Stimulated activated naive CD8-positive, alpha-beta T cell treated with anti-CD3 and anti-CD28 coated beads, Interleukin-15, Interleukin-2, amounts not matched to agents 100 ng/mL and 50 ng/mL, for 24 hours (primary cell): ENCODE measurements at regions not wholly inside any gene's neighbourhood (a gene's known extent, or its start where the extent isn't known, plus 50 kb on each side); places are given as distances from the start of the nearest gene placed in this dataset.

Experiments
- H3K27ac Mint-ChIP-seq: one replicate; pipeline ENCODE4 v1.8.0; 2021; ENCODE audit warnings: mild to moderate bottlenecking, mixed read lengths
- H3K27me3 Mint-ChIP-seq: one replicate; pipeline ENCODE4 v1.8.0; 2021; ENCODE audit warnings: mixed read lengths
- H3K36me3 Mint-ChIP-seq: one replicate; pipeline ENCODE4 v1.8.0; 2021; ENCODE audit warnings: low read depth, mixed read lengths
- H3K4me1 Mint-ChIP-seq: one replicate; pipeline ENCODE4 v1.8.0; 2021; ENCODE audit warnings: low read depth, mixed read lengths
- H3K4me3 Mint-ChIP-seq: one replicate; pipeline ENCODE4 v1.8.0; 2021; ENCODE audit warnings: mild to moderate bottlenecking, mixed read lengths
- H3K9me3 Mint-ChIP-seq: one replicate; pipeline ENCODE4 v1.8.0; 2021; ENCODE audit warnings: mixed read lengths

- H3K9me3 Mint-ChIP-seq: no peaks in the 10 kb centered on the region
- no peaks in the 10 kb centered on the region for H3K36me3 Mint-ChIP-seq
- no peaks in the 10 kb centered on the region for H3K4me1 Mint-ChIP-seq
- no peak overlapping the region for H3K4me3 Mint-ChIP-seq
- H3K27me3 Mint-ChIP-seq: no peaks in the 10 kb centered on the region
- no peak overlapping the region for H3K27ac Mint-ChIP-seq
Observed at GRCh38 chr10:78902815-78903214, 166.0 kb upstream of the ZMIZ1 start.

- H3K27ac Mint-ChIP-seq: no peak overlapping the region
- H3K36me3 Mint-ChIP-seq: no peaks in the 10 kb centered on the region
- H3K4me3 Mint-ChIP-seq: no peak overlapping the region
- no peaks in the 10 kb centered on the region for H3K4me1 Mint-ChIP-seq
- no peaks in the 10 kb centered on the region for H3K27me3 Mint-ChIP-seq
- no peaks in the 10 kb centered on the region for H3K9me3 Mint-ChIP-seq
Observed at GRCh38 chr10:78903341-78903940, 165.3 kb upstream of the ZMIZ1 start.

GRCh38 chr10:78904196-78904595 lies 164.6 kb upstream of the ZMIZ1 start:
- Mint-ChIP-seq H3K9me3 (no peaks in the 10 kb centered on the region), H3K4me3 (no peak overlapping the region), H3K27ac (no peak overlapping the region), H3K36me3 (no peaks in the 10 kb centered on the region), H3K4me1 (no peaks in the 10 kb centered on the region), H3K27me3 (no peaks in the 10 kb centered on the region)

GRCh38 chr10:78905015-78905956 lies 163.5 kb upstream of the ZMIZ1 start:
- Mint-ChIP-seq H3K27ac (no peak overlapping the region), H3K27me3 (no peaks in the 10 kb centered on the region), H3K36me3 (no peaks in the 10 kb centered on the region), H3K4me1 (no peaks in the 10 kb centered on the region), H3K4me3 (no peak overlapping the region), H3K9me3 (no peaks in the 10 kb centered on the region)

GRCh38 chr10:78905957-78906308 lies 162.8 kb upstream of the ZMIZ1 start:
- no peaks in the 10 kb centered on the region for H3K36me3 Mint-ChIP-seq
- no peaks in the 10 kb centered on the region for H3K4me1 Mint-ChIP-seq
- no peaks in the 10 kb centered on the region for H3K27me3 Mint-ChIP-seq
- H3K4me3 Mint-ChIP-seq: no peak overlapping the region
- no peaks in the 10 kb centered on the region for H3K9me3 Mint-ChIP-seq
- H3K27ac Mint-ChIP-seq: no peak overlapping the region

GRCh38 chr10:78906734-78907390 lies 161.9 kb upstream of the ZMIZ1 start:
- no peak overlapping the region for H3K27ac Mint-ChIP-seq
- no peaks in the 10 kb centered on the region for H3K27me3 Mint-ChIP-seq
- no peaks in the 10 kb centered on the region for H3K36me3 Mint-ChIP-seq
- no peak overlapping the region for H3K4me3 Mint-ChIP-seq
- H3K4me1 Mint-ChIP-seq: no peaks in the 10 kb centered on the region
- H3K9me3 Mint-ChIP-seq: no peaks in the 10 kb centered on the region

- Mint-ChIP-seq H3K27me3 (no peaks in the 10 kb centered on the region), H3K4me1 (no peaks in the 10 kb centered on the region), H3K9me3 (no peaks in the 10 kb centered on the region), H3K27ac (no peak overlapping the region), H3K36me3 (no peaks in the 10 kb centered on the region), H3K4me3 (no peak overlapping the region)
Observed at GRCh38 chr10:78907551-78908211, 161.1 kb upstream of the ZMIZ1 start.

GRCh38 chr10:78909221-78909620 lies 159.5 kb upstream of the ZMIZ1 start:
- no peak overlapping the region for H3K27ac Mint-ChIP-seq
- no peaks in the 10 kb centered on the region for H3K9me3 Mint-ChIP-seq
- H3K4me3 Mint-ChIP-seq: no peak overlapping the region
- no peaks in the 10 kb centered on the region for H3K4me1 Mint-ChIP-seq
- H3K36me3 Mint-ChIP-seq: no peaks in the 10 kb centered on the region
- no peaks in the 10 kb centered on the region for H3K27me3 Mint-ChIP-seq

- Mint-ChIP-seq H3K27ac (no peak overlapping the region), H3K4me1 (no peaks in the 10 kb centered on the region), H3K36me3 (no peaks in the 10 kb centered on the region), H3K9me3 (no peaks in the 10 kb centered on the region), H3K27me3 (no peaks in the 10 kb centered on the region), H3K4me3 (no peak overlapping the region)
Observed at GRCh38 chr10:78910021-78910420, 158.7 kb upstream of the ZMIZ1 start.

- no peaks in the 10 kb centered on the region for H3K27me3 Mint-ChIP-seq
- H3K27ac Mint-ChIP-seq: no peak overlapping the region
- no peak overlapping the region for H3K4me3 Mint-ChIP-seq
- no peaks in the 10 kb centered on the region for H3K9me3 Mint-ChIP-seq
- no peaks in the 10 kb centered on the region for H3K36me3 Mint-ChIP-seq
- H3K4me1 Mint-ChIP-seq: no peaks in the 10 kb centered on the region
Observed at GRCh38 chr10:78910476-78910875, 158.3 kb upstream of the ZMIZ1 start.

GRCh38 chr10:78910886-78911285 lies 157.9 kb upstream of the ZMIZ1 start:
- no peaks in the 10 kb centered on the region for H3K9me3 Mint-ChIP-seq
- H3K36me3 Mint-ChIP-seq: no peaks in the 10 kb centered on the region
- H3K4me1 Mint-ChIP-seq: no peaks in the 10 kb centered on the region
- no peak overlapping the region for H3K27ac Mint-ChIP-seq
- H3K4me3 Mint-ChIP-seq: no peak overlapping the region
- no peaks in the 10 kb centered on the region for H3K27me3 Mint-ChIP-seq

GRCh38 chr10:78911533-78912340 lies 157.0 kb upstream of the ZMIZ1 start:
- H3K4me3 Mint-ChIP-seq: no peak overlapping the region
- no peaks in the 10 kb centered on the region for H3K4me1 Mint-ChIP-seq
- H3K36me3 Mint-ChIP-seq: no peaks in the 10 kb centered on the region
- H3K27me3 Mint-ChIP-seq: no peaks in the 10 kb centered on the region
- no peak overlapping the region for H3K27ac Mint-ChIP-seq
- H3K9me3 Mint-ChIP-seq: no peaks in the 10 kb centered on the region

- no peak overlapping the region for H3K27ac Mint-ChIP-seq
- no peaks in the 10 kb centered on the region for H3K4me1 Mint-ChIP-seq
- no peak overlapping the region for H3K4me3 Mint-ChIP-seq
- no peaks in the 10 kb centered on the region for H3K27me3 Mint-ChIP-seq
- H3K36me3 Mint-ChIP-seq: no peaks in the 10 kb centered on the region
- no peaks in the 10 kb centered on the region for H3K9me3 Mint-ChIP-seq
Observed at GRCh38 chr10:78912361-78913218, 156.2 kb upstream of the ZMIZ1 start.
